HG02678 (cell line): ENCODE measurements at regions not wholly inside any gene's neighbourhood (a gene's known extent, or its start where the extent isn't known, plus 50 kb on each side); places are given as distances from the start of the nearest gene placed in this dataset.

Experiments used
- ATAC-seq: cut with Tn5 transposase; IDR thresholded peaks from one replicate; pipeline ENCODE4 v1.9.1; 2021; ENCODE audit warnings: mild to moderate bottlenecking, moderate library complexity; ENCODE audit not compliant: unreplicated experiment

- ATAC-seq: no peak
Observed at GRCh38 chr10:130425169-130425568, 289.0 kb downstream of the GLRX3 start.

GRCh38 chr10:130425881-130426435 lies 289.8 kb downstream of the GLRX3 start:
- no peak for ATAC-seq

DNA sequence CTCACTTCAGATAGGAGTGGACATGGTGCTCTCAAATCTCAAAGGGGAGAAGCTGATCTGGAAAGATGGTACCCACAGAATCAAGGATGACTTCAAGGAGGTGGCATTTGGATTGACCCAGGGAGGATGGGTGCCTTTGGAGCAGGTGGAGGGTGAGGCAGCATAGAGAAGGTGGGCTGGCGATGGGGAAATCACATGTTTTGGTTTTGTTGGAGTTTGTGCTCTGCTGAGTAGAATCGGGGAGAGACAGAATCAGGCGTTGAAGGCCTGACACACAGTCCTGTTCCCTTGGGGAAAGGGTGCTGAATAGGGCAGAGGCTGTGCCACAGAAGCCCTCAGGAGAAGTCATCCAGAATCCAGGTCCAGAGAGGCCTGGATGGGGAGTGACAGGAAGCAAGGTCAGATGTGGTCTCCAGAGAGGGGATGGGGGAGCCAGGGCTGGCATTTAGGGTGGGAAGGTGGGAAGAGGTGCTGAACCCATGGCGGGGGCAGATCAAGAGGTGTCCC lies 291.1 kb downstream of the GLRX3 start:
- no peak for ATAC-seq

GRCh38 chr10:130428936-130429335 lies 292.7 kb downstream of the GLRX3 start:
- ATAC-seq: no peak

- no peak for ATAC-seq
Observed at GRCh38 chr10:130429809-130430208, 293.6 kb downstream of the GLRX3 start.

DNA sequence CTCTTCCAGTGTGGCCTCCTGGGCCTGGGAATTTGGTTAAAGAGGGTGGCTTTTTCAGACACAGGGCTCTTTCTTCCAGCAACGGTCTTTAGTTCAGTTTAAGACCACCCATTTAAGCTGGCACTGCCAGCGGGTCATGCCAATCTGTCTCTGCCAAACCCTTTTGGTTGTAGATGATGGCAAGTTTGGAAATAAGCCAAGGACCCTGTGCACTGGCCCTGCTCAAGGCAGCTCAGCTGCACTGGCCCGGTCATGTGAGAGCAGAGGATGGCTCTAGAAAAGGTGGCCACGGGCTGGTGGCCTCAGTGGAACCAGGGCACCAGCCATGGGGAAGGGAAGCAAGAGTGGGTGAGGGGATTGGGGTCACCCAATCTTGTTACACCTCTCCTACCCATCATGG lies 294.1 kb downstream of the GLRX3 start:
- ATAC-seq: no peak

DNA sequence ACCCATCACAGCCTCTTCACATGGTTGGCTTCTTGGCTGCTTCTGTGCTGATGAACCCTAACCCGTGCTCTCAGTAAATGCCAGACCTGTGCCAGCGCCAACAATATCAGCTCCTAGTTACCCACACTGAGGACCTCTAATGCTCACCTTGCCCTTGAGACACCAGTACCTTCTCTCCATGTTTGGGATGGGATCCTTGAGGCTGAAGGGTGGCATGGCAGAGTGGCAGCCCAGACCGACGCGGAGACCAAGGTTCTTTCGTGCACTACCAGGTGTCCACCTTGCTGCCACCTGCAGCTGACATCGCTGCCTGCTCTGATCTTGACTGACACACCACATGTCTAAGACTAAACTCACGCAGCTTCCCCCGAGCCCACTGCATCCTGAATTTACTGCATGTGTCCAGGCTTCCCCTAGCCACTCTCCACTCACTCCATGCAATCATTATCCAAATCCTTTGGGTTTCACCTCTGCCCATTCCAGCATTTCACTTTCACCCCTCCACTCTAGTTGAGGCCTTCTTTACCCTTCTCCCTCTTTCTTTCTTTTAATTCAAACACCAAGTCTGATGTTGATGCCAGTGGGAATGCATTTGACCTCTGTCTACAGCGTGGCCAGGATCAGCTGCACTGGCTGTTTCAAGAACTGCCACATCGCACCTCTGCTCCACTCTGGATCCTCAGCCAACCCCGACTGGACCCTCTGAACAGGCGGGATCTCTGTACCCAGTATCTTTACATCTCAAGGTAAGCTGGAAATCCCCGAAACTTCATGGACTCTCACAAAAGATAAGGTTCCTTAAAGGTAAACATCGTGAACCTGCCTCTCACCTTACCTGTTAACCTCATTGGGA lies 294.9 kb downstream of the GLRX3 start:
- ATAC-seq: no peak

DNA sequence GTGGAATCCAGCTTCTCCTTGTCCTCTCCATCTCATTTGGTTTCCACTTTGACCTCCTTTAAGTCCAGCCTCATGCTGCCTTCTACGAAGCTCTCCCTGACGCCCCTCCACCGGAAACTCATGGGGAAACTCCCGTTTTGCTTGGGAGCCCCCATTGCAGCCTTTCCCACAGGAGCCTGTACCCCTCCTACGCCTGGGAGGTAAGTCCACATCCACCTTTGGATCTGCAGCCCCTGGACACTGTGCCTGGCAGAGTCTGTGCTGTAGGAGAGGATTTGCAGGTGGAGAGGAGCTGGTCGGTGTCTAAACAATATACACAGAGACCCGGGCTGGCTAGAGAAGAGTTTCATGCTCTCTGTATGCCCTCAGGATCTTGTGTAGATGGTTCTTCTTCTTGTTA lies 296.1 kb downstream of the GLRX3 start:
- no peak for ATAC-seq

GRCh38 chr10:130432850-130433249 lies 296.7 kb downstream of the GLRX3 start:
- no peak for ATAC-seq

DNA sequence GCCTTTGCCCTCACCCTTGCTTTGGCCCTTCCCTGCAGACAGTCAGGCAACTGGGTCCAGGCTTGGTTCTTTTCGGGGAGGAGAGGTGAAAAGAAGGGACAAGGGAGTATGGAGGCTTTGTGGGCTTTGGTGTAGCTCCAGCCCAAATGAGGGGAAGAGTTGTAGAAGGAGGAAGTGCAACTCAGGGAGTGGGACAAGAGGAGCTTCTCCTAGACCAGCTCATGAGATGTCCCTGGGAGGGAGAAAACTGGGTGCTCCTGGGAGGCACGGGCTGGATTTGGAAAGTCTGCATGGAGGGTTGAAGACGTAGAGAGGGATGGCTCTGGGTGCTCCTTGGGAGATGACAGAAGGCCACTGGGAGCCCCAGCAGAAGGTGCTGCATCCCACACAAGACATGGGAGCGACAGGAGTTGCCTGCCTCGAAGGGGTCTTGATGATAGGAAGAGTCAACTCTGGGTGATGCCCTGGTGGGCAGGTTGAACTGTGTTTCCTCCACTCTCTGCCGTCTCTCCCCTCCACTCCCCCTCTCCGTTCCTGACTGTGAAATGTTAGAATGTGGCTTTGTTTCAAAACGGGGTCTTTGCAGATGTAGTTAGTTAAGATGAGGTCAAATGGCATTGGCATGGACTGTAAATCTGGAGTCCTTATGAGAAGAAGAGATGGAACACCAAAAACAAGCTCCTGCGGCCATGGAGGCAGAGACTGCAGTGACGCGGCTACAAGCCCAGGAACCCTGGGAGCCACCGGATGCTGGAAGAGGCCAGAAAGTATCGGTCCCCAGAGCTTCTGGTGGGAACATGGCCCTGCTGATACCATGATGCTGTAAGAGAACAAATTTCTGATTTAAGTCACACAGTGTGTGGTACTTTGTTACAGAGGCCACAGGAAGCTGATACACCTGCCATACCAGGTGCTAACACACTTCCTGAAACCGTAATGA lies 298.5 kb downstream of the GLRX3 start:
- no peak for ATAC-seq

DNA sequence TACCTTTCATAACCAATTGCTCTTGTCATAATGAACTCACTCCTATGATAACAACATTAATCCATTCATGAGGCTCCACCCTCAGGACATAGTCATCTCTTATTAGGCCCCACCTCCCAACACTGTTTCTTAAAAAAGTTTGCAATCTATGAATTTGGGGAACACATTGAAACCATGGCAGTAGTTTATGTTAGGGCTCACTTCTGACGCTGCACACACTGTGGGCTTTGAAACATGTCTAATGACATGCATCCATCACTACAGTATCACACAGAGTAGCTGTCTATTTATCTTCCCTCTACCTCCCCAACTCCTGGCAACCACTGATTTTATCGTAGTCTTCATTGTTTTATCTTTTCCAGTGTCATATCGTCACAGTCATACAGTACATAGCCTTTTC lies 299.8 kb downstream of the GLRX3 start:
- no peak for ATAC-seq

GRCh38 chr10:130438861-130439260 lies 302.7 kb downstream of the GLRX3 start:
- no peak for ATAC-seq

DNA sequence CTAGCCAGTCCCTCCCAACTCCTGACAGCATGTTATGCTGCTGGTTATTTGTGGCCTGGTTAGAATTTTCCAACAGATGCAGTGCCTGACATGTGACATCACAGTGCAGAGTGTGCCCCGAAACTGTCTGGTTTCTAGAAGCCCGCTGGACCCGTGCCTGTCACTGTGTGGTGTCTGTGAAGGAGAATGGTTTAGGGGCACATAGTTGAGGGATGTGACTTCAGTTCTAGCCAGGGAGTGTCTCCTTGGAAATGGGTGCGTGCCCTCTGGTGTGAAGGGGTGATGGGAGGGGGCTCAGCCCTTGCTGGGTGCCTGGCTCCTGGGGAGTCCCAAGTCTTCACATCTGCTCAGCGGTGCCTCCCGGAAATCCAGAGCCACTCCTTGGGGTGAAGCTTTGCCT lies 303.6 kb downstream of the GLRX3 start:
- ATAC-seq: no peak

DNA sequence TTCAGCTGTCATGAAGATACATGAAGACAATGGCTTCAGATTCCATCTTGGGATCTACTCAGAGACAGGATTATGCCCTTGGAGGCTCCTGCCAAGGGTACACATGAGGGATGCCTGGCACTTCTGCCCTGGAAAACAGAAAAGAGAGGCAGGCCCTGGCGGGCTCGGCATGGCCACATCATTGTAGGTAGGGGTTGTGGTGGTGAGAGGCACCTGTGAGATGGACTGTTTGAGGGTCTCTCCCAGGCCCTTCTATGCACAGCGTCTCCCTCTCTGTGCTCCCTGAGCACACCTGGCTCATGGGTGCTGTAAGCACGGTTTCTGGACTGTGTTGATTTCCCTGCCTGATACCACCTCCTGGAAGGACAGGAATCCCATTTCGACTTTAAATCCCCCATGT lies 304.3 kb downstream of the GLRX3 start:
- ATAC-seq: no peak

DNA sequence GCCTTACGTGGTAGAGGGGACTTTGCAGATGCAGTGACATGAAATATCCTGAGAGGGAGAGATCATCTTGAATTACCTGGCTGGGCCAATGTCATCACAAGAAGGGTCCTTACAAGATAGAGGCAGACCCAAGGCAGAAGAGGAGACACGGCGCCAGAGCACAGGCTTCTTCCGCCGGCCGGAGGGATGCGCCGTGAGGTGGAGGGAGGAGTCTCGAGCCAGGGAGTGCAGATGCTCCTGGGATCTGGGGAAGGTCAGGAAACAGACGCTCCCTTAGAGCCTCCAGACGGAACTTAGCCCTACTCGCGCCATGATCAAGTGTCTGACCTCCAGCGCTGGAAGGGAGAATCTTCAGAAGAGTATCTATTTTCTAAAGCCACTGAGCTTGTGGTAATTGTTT lies 304.8 kb downstream of the GLRX3 start:
- ATAC-seq: no peak

DNA sequence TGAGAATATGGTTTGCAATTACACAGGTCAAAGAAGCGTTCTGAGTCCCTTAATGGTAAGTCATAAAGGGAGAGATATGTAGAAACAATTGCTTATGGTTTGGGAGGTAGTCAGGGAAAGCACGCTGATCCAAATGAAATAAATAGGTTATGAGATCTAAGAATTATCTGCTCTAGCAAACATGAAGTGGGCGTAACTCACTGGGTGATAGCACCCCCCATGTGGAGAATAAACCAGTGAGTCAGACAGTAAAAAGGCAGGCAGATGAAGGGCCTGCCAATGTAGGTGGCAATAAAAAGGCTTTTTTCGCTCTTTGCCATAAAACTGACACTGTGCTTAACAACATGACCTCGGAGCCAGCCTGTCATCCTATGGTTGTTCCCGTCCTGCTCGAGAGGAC lies 306.9 kb downstream of the GLRX3 start:
- no peak for ATAC-seq

- no peak for ATAC-seq
Observed at GRCh38 chr10:130453036-130453720, 317.0 kb downstream of the GLRX3 start.

DNA sequence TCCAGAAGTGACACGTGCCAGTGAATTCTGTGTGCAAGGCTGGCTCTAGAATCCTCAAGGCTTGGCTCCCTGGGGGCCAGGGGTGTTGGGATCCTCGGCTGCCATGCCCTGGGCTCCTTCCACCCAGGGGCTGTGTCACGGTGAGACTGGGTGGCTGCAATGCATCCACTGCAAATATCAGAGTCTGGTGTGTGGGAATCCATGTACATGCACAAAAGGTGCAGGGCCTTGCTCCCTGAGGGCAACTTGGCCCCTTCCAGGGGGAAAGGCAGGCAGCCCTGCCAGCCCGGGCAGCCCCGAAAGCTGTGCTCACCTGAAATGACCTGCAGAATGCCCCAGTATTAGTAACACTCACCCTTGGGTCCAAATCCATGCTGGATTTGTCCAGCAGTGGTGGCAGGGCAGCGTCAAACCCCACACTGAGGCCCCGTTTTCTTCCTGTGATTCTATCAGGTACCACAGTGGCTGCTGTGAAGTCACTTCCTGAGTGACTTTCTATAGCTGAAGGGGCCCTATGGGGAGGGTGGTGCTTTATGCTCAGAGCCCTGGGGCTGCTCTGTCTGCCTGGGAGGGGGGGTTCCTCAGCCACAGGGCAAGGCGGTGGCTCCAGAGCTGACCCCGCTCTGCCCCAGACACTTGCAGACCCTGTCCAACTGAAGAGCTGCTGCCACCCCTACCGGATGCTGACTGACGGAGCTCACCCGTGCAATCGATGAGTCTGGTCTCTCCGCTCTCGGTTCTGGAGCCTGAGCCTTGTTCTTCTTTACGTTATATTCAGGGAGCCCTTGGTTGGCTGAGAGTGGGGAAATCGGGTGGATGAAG lies 317.7 kb downstream of the GLRX3 start:
- ATAC-seq: no peak

- ATAC-seq: no peak
Observed at GRCh38 chr10:130454543-130455000, 318.4 kb downstream of the GLRX3 start.
